ENCODE measurements at regions not wholly inside any gene's neighbourhood (a gene's known extent, or its start where the extent isn't known, plus 50 kb on each side); places are given as distances from the start of the nearest gene placed in this dataset.

GRCh38 chr7:98483276-98483963, 82.5 kb upstream of the BAIAP2L1 start:
- Histone ChIP-seq H2BK15ac (ENCODE audit: low read length) (no peak overlapping the region), H3K27ac (ENCODE audit: low read depth, low read length) (no peak overlapping the region), H4K8ac (ENCODE audit: extremely low read depth, insufficient read depth, low read length) (no peak overlapping the region), H3K14ac (ENCODE audit: insufficient read length) (no peak overlapping the region), H3K9me3 (ENCODE audit: insufficient read depth in 2 of 2, low read depth in 1 of 2, low read length in 1 of 2) (peaks cover 10% of the 10 kb centered on the region in 2 experiments), H3K27me3 (replicated peaks in 1 of 4; ENCODE audit: control insufficient read depth in 3 of 4, extremely low read depth in 1 of 4, insufficient read depth in 3 of 4, low read length in 3 of 4) (no peaks in the 10 kb centered on the region), H3K56ac (replicated peaks; ENCODE audit: insufficient read length, low read depth, low read length) (no peak overlapping the region), H2BK5ac (ENCODE audit: low read depth, low read length) (no peak overlapping the region), H2AFZ (ENCODE audit: low read length) (no peak overlapping the region), H3K18ac (ENCODE audit: extremely low read depth, low read length) (no peak overlapping the region), H4K20me1 (replicated peaks in 1 of 2; ENCODE audit: control insufficient read depth in 1 of 2, insufficient read depth in 2 of 2, low read length in 2 of 2) (peaks cover 0 to 3% of the 10 kb centered on the region in 2 experiments), H3K4me2 (ENCODE audit: insufficient read depth in 1 of 2, low read depth in 2 of 2, low read length in 2 of 2) (no peak overlapping the region), H2AK5ac (ENCODE audit: low read depth, low read length) (no peak overlapping the region), H2BK12ac (ENCODE audit: low read depth, low read length) (no peak overlapping the region), H4K91ac (replicated peaks; ENCODE audit: insufficient read length, low read length) (no peak overlapping the region), H3K4me3 (ENCODE audit: extremely low read depth in 1 of 4, insufficient read depth in 2 of 4, low read depth in 3 of 4, low read length in 4 of 4) (no peak overlapping the region), H3K79me1 (ENCODE audit: low read depth, low read length) (no peaks in the 10 kb centered on the region), H3K4ac (replicated peaks; ENCODE audit: insufficient read length, low read depth, low read length) (no peak overlapping the region), H3K79me2 (ENCODE audit: control insufficient read depth in 1 of 2, insufficient read depth in 2 of 2, low read length in 2 of 2) (no peaks in the 10 kb centered on the region), H4K5ac (ENCODE audit: insufficient read length, low read depth, low read length) (no peak overlapping the region), H3K4me1 (replicated peaks in 1 of 4; ENCODE audit: control insufficient read depth in 3 of 4, insufficient read depth in 4 of 4, low read length in 3 of 4) (peaks cover 0 to 3% (median 0%) of the 10 kb centered on the region in 4 experiments; a peak in 1 of 7 replicates), H2BK20ac (ENCODE audit: low read length) (no peak overlapping the region), H3K23ac (ENCODE audit: insufficient read length) (no peak overlapping the region), H3K9ac (replicated peaks in 1 of 4; ENCODE audit: extremely low read depth in 1 of 4, low read depth in 3 of 4, low read length in 3 of 4) (no peak overlapping the region), H3K23me2 (ENCODE audit: low read depth, low read length) (peaks cover 2% of the 10 kb centered on the region; the same call in 1 of the 2 replicates), H2BK120ac (replicated peaks; ENCODE audit: low read depth, low read length) (no peak overlapping the region), H3K36me3 (ENCODE audit: control insufficient read depth in 2 of 4, insufficient read depth in 4 of 4, low read length in 3 of 4) (no peaks in the 10 kb centered on the region)
- TF ChIP-seq CTCF (IDR thresholded peaks at IDR 0.05; ENCODE audit: control extremely low read depth in 1 of 3, insufficient read depth in 1 of 3, low read depth in 1 of 3, low read length in 3 of 3), result peak; percentile 51 to 69 (median 62)
- TF ChIP-seq, protein P1, sequence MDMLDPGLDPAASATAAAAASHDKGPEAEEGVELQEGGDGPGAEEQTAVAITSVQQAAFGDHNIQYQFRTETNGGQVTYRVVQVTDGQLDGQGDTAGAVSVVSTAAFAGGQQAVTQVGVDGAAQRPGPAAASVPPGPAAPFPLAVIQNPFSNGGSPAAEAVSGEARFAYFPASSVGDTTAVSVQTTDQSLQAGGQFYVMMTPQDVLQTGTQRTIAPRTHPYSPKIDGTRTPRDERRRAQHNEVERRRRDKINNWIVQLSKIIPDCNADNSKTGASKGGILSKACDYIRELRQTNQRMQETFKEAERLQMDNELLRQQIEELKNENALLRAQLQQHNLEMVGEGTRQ (IDR thresholded peaks at IDR 0.05; ENCODE audit: low read length), result no peak
- TF ChIP-seq RAD21 (IDR thresholded peaks at IDR 0.05 in 1 of 2, conservative IDR thresholded peaks at IDR 0.05 in 1 of 2; ENCODE audit: low read depth in 2 of 2, low read length in 2 of 2), result peak; percentile 10 to 46; a peak in 2 of 4 replicates
- 78% methylated on average over 12 of the region's 12 CpGs; no CpG with 5 or more reads in 1 of the 2 experiments for WGBS, 2 experiments (ENCODE audit: extremely low coverage in 1 of 2, insufficient coverage in 1 of 2, insufficient read length in 1 of 2, insufficient replicate concordance in 2 of 2, low coverage in 1 of 2, low lambda C conversion rate in 2 of 2, missing lambda C conversion rate in 1 of 2)
- DNase-seq (ENCODE audit: low read depth in 1 of 2, low spot score in 2 of 2), result no peak
- FAIRE-seq, result peak; percentile 74
- CTCF ChIA-PET (ENCODE audit: partially characterized antibody), result interaction anchor here (0.6 to 1.5 kb wide), 9 partner anchors 11 to 138 kb away, joined by 3 to 4 read pairs (median 3); no protein-coding TSS in a partner anchor
- POLR2A ChIA-PET (ENCODE audit: partially characterized antibody), result no interaction called here
